ENCODE measurements at regions not wholly inside any gene's neighbourhood (a gene's known extent, or its start where the extent isn't known, plus 50 kb on each side); places are given as distances from the start of the nearest gene placed in this dataset.

- TF ChIP-seq CTCF (IDR thresholded peaks at IDR 0.05) (no peak), POLR2A (IDR thresholded peaks at IDR 0.05) (no peak)
These were observed 388.7 kb upstream of the MGMT start for GRCh38 chr10:129078346-129078745.

All from lower leg skin (tissue), 3 donors.